RWPE1 (cell line): ENCODE measurements at regions not wholly inside any gene's neighbourhood (a gene's known extent, or its start where the extent isn't known, plus 50 kb on each side); places are given as distances from the start of the nearest gene placed in this dataset.

Source experiments
- CTCF ChIA-PET: fragments of 350-600 bp; sonication (Branson Sonifier 250); formaldehyde crosslinking; extraction: SDS; loops from one replicate; lab custom pipeline; 2021; lab: Yijun Ruan, JAX
- POLR2A ChIA-PET: fragments of 400-600 bp; formaldehyde crosslinking; extraction: SDS; loops from one replicate; lab custom pipeline; 2020; ENCODE audit warnings: antibody characterized with exemption; ENCODE audit not compliant: low non-redundant PET; lab: Yijun Ruan, JAX
- DNase-seq: peaks from one replicate; pipeline ENCODE4 v3.0.0; 2012; ENCODE audit warnings: low spot score
- H3K27ac ChIP-seq: fragments of 450-650 bp; 2 replicates; pipeline ENCODE4 v1.5.1; 2017
- TF ChIP-seq, protein P1 (sequence below): fragments of 450-650 bp; conservative IDR thresholded peaks from 2 replicates; pipeline ENCODE4 v1.5.1; 2017; ENCODE audit warnings: low read depth, mild to moderate bottlenecking

DNA sequence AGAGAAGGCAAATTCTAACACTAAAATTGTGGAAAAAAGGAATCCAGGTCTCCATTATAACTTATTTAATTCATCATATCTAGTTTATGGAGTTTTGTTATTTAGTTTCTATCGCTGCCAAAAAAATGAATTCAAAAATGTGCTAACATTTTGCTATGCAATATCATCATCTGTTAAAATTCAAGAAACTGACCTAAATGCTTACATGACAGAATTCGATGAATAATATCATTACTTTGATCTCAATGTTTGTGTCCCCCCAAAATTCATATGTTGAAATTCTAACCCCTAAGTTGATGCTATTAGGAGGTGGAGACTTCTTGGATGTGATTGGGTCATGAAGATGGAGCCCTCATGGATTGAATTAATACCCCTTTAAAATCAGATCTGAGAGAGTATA lies 775.0 kb downstream of the PCDH17 start:
- ChIA-PET CTCF (no interaction called here), POLR2A (no interaction called here)
- DNase-seq, result no peak

DNA sequence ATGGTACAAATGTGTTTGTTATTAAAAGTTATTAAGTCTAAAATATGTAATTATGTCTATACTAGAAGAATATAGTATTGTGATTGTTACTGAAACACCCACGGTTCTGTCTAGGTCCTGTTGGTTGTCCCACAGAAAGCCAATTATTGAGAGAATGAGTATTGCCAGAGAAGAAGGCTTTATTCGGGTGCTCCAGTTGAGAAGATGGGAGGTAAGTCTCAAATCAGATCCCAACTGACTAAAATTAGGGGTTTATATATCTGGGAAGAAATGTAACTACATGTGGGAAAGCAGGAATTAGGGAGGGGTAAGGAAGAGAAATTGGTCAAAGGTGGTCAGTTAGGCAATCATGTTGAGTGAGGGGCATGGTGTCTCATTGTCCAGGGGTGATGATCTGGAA lies 798.4 kb downstream of the PCDH17 start:
- no peak overlapping the region for H3K27ac ChIP-seq
- ChIA-PET CTCF (no interaction called here), POLR2A (no interaction called here)
- TF ChIP-seq, protein P1, sequence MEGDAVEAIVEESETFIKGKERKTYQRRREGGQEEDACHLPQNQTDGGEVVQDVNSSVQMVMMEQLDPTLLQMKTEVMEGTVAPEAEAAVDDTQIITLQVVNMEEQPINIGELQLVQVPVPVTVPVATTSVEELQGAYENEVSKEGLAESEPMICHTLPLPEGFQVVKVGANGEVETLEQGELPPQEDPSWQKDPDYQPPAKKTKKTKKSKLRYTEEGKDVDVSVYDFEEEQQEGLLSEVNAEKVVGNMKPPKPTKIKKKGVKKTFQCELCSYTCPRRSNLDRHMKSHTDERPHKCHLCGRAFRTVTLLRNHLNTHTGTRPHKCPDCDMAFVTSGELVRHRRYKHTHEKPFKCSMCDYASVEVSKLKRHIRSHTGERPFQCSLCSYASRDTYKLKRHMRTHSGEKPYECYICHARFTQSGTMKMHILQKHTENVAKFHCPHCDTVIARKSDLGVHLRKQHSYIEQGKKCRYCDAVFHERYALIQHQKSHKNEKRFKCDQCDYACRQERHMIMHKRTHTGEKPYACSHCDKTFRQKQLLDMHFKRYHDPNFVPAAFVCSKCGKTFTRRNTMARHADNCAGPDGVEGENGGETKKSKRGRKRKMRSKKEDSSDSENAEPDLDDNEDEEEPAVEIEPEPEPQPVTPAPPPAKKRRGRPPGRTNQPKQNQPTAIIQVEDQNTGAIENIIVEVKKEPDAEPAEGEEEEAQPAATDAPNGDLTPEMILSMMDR, result no peak
- DNase-seq, result no peak

More for the DNA sequence above, 775.0 kb downstream of the PCDH17 start:
- TF ChIP-seq, protein P1, result no peak
- H3K27ac ChIP-seq, result no peak overlapping the region

DNA sequence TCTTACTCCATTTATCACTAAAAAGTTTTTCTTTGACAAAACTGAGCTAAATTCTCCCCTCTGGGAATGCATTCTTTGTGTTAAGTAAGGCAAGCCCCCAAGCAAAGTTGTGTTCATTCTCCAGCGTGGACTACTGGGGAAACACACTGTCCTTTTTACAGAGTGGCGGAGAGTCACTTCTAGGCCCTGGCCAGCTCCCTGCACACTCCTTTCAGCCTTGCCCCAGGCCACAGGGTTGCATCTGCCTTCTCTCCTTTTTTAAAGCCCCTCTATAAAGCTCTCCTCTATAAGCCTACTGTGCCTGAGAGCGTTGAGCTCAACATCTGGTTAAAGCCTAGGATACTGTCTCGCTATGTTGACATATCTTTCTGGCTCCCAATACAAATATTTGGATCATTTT lies 803.4 kb downstream of the PCDH17 start:
- TF ChIP-seq, protein P1, result no peak
- ChIA-PET CTCF (no interaction called here), POLR2A (no interaction called here)
- no peak overlapping the region for H3K27ac ChIP-seq
- no peak for DNase-seq

DNA sequence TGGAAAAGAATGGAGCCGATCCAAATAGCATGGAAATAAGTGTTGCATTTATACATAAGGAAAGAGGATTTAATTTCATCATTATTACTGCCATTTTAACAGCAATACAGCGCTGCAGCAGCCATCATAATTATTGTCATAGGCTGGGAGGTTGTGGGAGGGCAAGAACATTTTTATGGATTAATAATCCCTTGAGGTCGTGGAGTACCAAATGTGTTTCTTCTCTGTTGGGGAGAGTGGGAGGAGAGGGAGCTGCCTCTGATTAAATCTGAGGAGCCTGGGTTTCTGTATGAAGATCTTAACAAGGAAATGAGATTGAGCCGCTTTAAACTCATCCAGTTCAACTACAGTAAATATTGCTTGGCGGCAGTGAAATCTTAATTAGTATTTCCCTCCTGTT lies 805.9 kb downstream of the PCDH17 start:
- TF ChIP-seq, protein P1, result no peak
- H3K27ac ChIP-seq, result no peak overlapping the region
- ChIA-PET POLR2A (no interaction called here), CTCF (no interaction called here)
- no peak for DNase-seq

DNA sequence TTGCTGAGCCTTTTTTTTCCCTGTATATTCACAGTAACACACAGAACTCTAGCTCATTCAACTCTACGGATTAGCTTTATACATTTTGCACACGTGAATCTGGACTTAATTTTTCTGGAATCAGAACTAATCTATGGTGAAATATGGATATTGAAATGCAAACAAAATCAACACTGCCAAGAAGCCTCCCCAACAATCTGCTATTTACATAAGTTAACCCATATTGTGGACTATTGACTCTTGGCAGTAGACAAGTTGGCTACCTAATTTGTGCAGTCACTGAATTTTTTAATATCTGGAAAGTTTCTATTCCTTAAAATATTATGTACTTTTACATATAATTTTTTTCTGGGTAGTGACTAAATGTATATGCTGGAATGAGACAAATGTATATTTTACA lies 815.4 kb downstream of the PCDH17 start:
- ChIA-PET POLR2A (no interaction called here), CTCF (no interaction called here)
- TF ChIP-seq, protein P1, result no peak
- no peak for DNase-seq
- H3K27ac ChIP-seq, result no peak overlapping the region

DNA sequence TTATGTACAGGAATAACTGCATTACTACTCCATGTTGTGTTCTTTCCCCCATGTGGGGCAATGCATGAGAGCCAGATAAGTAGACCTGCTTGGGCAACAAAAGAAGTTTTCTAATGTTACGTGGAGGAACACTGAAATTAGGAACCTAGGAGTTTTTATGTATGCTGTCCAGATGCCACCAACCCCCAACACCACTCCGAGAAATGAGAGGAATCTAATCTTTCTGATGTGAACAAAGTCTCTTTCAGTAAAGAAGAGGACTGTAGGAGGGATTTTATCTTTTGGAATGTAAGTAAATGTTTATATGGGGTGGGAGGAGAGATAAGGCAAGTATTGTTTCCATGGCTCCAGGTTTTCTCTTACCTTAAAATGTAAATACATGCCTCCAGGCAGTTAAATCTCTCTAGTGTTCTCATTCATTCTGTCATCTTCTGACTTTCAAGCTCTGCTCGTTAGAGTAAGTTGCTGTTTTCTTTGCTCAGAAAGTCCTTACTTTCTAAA lies 820.6 kb downstream of the PCDH17 start:
- CTCF ChIA-PET, result no interaction called here
- DNase-seq, result no peak
- H3K27ac ChIP-seq, result no peak overlapping the region
- TF ChIP-seq, protein P1, result no peak
- POLR2A ChIA-PET, result no interaction called here
